H1 (cell line): ENCODE measurements at regions not wholly inside any gene's neighbourhood (a gene's known extent, or its start where the extent isn't known, plus 50 kb on each side); places are given as distances from the start of the nearest gene placed in this dataset.

ENCODE experiments used
- CTCF ChIA-PET: fragments of 300-600 bp; sonication (Branson Sonifier 250); formaldehyde crosslinking; loops from one replicate; lab custom pipeline; 2021; ENCODE audit not compliant: partially characterized antibody; lab: Charles Lee
- POLR2A ChIA-PET: fragments of 300-600 bp; sonication (Branson Sonifier 250); formaldehyde crosslinking; loops from one replicate; lab custom pipeline; 2021; ENCODE audit warnings: inconsistent platforms; ENCODE audit not compliant: partially characterized antibody; lab: Charles Lee
- DNase-seq, 2 experiments: peaks; one replicate each; pipeline versions ENCODE4 v3.0.0 to v3.0.0-alpha.2; 2010 to 2022; ENCODE audit warnings: low spot score in 2 of 2, low read depth in 1 of 2, mixed read lengths in 1 of 2
- FAIRE-seq: peaks from 2 replicates; lab custom pipeline; 2011; peaks lifted over from hg19 to GRCh38; lab: Jason Lieb, UNC
- H2AFZ ChIP-seq: 2 replicates; pipeline ENCODE4 v1.8.1; 2012; ENCODE audit warnings: low read length, inconsistent platforms
- H2AK5ac ChIP-seq: 2 replicates; pipeline ENCODE4 v1.6.1; 2013; ENCODE audit warnings: low read depth, low read length
- H2BK120ac ChIP-seq: replicated peaks from 2 replicates; pipeline ENCODE3; 2013; ENCODE audit warnings: low read depth, low read length, inconsistent platforms
- H2BK12ac ChIP-seq: 2 replicates; pipeline ENCODE4 v1.6.1; 2013; ENCODE audit warnings: low read depth, low read length
- H2BK15ac ChIP-seq: 2 replicates; pipeline ENCODE4 v1.6.1; 2013; ENCODE audit warnings: low read length
- H2BK20ac ChIP-seq: 2 replicates; pipeline ENCODE4 v1.6.1; 2013; ENCODE audit warnings: low read length
- H2BK5ac ChIP-seq: 2 replicates; pipeline ENCODE4 v1.6.1; 2013; ENCODE audit warnings: low read depth, low read length
- H3K14ac ChIP-seq: 2 replicates; pipeline ENCODE4 v1.6.1; 2013; ENCODE audit warnings: inconsistent platforms; ENCODE audit not compliant: insufficient read length
- H3K18ac ChIP-seq: 2 replicates; pipeline ENCODE4 v1.6.1; 2013; ENCODE audit warnings: low read length; ENCODE audit errors: extremely low read depth
- H3K23ac ChIP-seq: 2 replicates; pipeline ENCODE4 v1.6.1; 2013; ENCODE audit warnings: inconsistent platforms; ENCODE audit not compliant: insufficient read length
- H3K23me2 ChIP-seq: 2 replicates; pipeline ENCODE4 v1.6.1; 2013; ENCODE audit warnings: low read depth, low read length
- H3K27ac ChIP-seq: 2 replicates; pipeline ENCODE4 v1.6.1; 2011; ENCODE audit warnings: low read depth, low read length, inconsistent platforms
- H3K27me3 ChIP-seq, 4 experiments: replicated peaks in 1 of 4; 1 replicate in 1 of 4; 2 replicates in 3 of 4; pipeline versions ENCODE4 v1.6.1 to v1.8.1; 2011 to 2013; ENCODE audit warnings: low read length in 3 of 4, mild to moderate bottlenecking in 3 of 4, inconsistent platforms in 2 of 4, mixed read lengths in 2 of 4, moderate library complexity in 1 of 4; ENCODE audit not compliant: control insufficient read depth in 3 of 4, insufficient read depth in 3 of 4; ENCODE audit errors: extremely low read depth in 1 of 4
- H3K36me3 ChIP-seq, 4 experiments: 2 replicates each; pipeline versions ENCODE4 v1.6.1 to v1.8.1; 2011 to 2013; ENCODE audit warnings: mild to moderate bottlenecking in 4 of 4, low read length in 3 of 4, moderate library complexity in 2 of 4, control low read depth in 1 of 4, inconsistent platforms in 1 of 4; ENCODE audit not compliant: insufficient read depth in 4 of 4, control insufficient read depth in 2 of 4
- H3K4ac ChIP-seq: replicated peaks from 2 replicates; pipeline ENCODE3; 2013; ENCODE audit warnings: low read length, low read depth, mixed read lengths, inconsistent platforms; ENCODE audit not compliant: insufficient read length
- H3K4me1 ChIP-seq, 4 experiments: replicated peaks in 1 of 4; 1 replicate in 1 of 4; 2 replicates in 3 of 4; pipeline versions ENCODE4 v1.6.1 to v1.8.1; 2011 to 2013; ENCODE audit warnings: low read length in 3 of 4, inconsistent platforms in 2 of 4, mixed read lengths in 1 of 4; ENCODE audit not compliant: insufficient read depth in 4 of 4, control insufficient read depth in 3 of 4
- H3K4me2 ChIP-seq, 2 experiments: 2 replicates each; pipeline versions ENCODE4 v1.6.1 to v1.8.1; 2011 to 2013; ENCODE audit warnings: low read depth in 2 of 2, low read length in 2 of 2, control low read depth in 1 of 2, inconsistent platforms in 1 of 2, mild to moderate bottlenecking in 1 of 2; ENCODE audit not compliant: insufficient read depth in 1 of 2
- H3K4me3 ChIP-seq, 4 experiments: fragments of 200-600, 300-600 bp in 1 of 4; sonication (generic), shearing (Covaris generic), sonication (Bioruptor Twin) in 1 of 4; 2 replicates each; pipeline versions ENCODE4 v1.5.1 to v1.8.1; 2011 to 2016; ENCODE audit warnings: low read length in 4 of 4, low read depth in 3 of 4, control low read depth in 2 of 4, inconsistent platforms in 2 of 4, mild to moderate bottlenecking in 2 of 4, mixed read lengths in 1 of 4, moderate library complexity in 1 of 4; ENCODE audit not compliant: insufficient read depth in 2 of 4; ENCODE audit errors: extremely low read depth in 1 of 4
- H3K56ac ChIP-seq: replicated peaks from 2 replicates; pipeline ENCODE3; 2013; ENCODE audit warnings: low read depth, mild to moderate bottlenecking, mixed read lengths, low read length, inconsistent platforms; ENCODE audit not compliant: insufficient read length
- H3K79me1 ChIP-seq: 2 replicates; pipeline ENCODE4 v1.6.1; 2013; ENCODE audit warnings: low read depth, low read length, control low read depth
- H3K79me2 ChIP-seq, 2 experiments: 2 replicates each; pipeline versions ENCODE4 v1.6.1 to v1.8.1; 2012 to 2013; ENCODE audit warnings: low read length in 2 of 2, mild to moderate bottlenecking in 2 of 2, inconsistent platforms in 1 of 2; ENCODE audit not compliant: insufficient read depth in 2 of 2, control insufficient read depth in 1 of 2
- H3K9ac ChIP-seq, 4 experiments: replicated peaks in 1 of 4; 1 replicate in 1 of 4; 2 replicates in 3 of 4; pipeline versions ENCODE4 v1.6.1 to v1.8.1; 2011 to 2013; ENCODE audit warnings: low read depth in 3 of 4, low read length in 3 of 4, control low read depth in 2 of 4, mild to moderate bottlenecking in 2 of 4, moderate library complexity in 2 of 4, inconsistent platforms in 1 of 4; ENCODE audit errors: extremely low read depth in 1 of 4
- H3K9me3 ChIP-seq, 2 experiments: 2 replicates each; pipeline versions ENCODE4 v1.6.1 to v1.8.1; 2012 to 2013; ENCODE audit warnings: mild to moderate bottlenecking in 2 of 2, moderate library complexity in 2 of 2, control low read depth in 1 of 2, inconsistent platforms in 1 of 2, low read depth in 1 of 2, low read length in 1 of 2, mixed read lengths in 1 of 2; ENCODE audit not compliant: insufficient read depth in 2 of 2
- H4K20me1 ChIP-seq, 2 experiments: replicated peaks in 1 of 2; 2 replicates each; pipeline versions ENCODE3 to v1.8.1; 2011 to 2013; ENCODE audit warnings: inconsistent platforms in 2 of 2, low read length in 2 of 2, mild to moderate bottlenecking in 1 of 2; ENCODE audit not compliant: insufficient read depth in 2 of 2, control insufficient read depth in 1 of 2
- H4K5ac ChIP-seq: 2 replicates; pipeline ENCODE4 v1.6.1; 2013; ENCODE audit warnings: low read length, low read depth, mixed read lengths, inconsistent platforms; ENCODE audit not compliant: insufficient read length
- H4K8ac ChIP-seq: 2 replicates; pipeline ENCODE4 v1.8.0; 2013; ENCODE audit warnings: mild to moderate bottlenecking, moderate library complexity, low read length, inconsistent platforms; ENCODE audit not compliant: insufficient read depth; ENCODE audit errors: extremely low read depth
- H4K91ac ChIP-seq: replicated peaks from 2 replicates; pipeline ENCODE3; 2013; ENCODE audit warnings: low read length, mixed read lengths, inconsistent platforms; ENCODE audit not compliant: insufficient read length
- CBX5 ChIP-seq: fragments of 300-800, 300-1000 bp; sonication (generic); IDR thresholded peaks from 2 replicates; pipeline ENCODE4 v1.7.1; 2016; ENCODE audit warnings: antibody characterized with exemption, low read length, low read depth
- CEBPB ChIP-seq: IDR thresholded peaks from 2 replicates; pipeline ENCODE4 v1.6.1; 2012; ENCODE audit warnings: low read depth, low read length
- CREB1 ChIP-seq: IDR thresholded peaks from 2 replicates; pipeline ENCODE4 v1.6.1; 2012; ENCODE audit warnings: inconsistent platforms
- FOSL1 ChIP-seq: IDR thresholded peaks from 2 replicates; pipeline ENCODE4 v1.6.1; 2011; ENCODE audit warnings: mild to moderate bottlenecking, low read depth, low read length, moderate library complexity; ENCODE audit not compliant: insufficient read depth
- GTF2F1 ChIP-seq: IDR thresholded peaks from 2 replicates; pipeline ENCODE4 v1.6.1; 2012; ENCODE audit warnings: low read depth, low read length, improper control_type of control experiment, borderline replicate concordance
- KDM5A ChIP-seq: fragments of 200-600 bp; IDR thresholded peaks from 2 replicates; pipeline ENCODE4 v1.7.1; 2012; ENCODE audit warnings: mild to moderate bottlenecking, low read length, inconsistent platforms, mixed read lengths
- POLR2AphosphoS5 ChIP-seq: IDR thresholded peaks from 2 replicates; pipeline ENCODE4 v1.6.1; 2011; ENCODE audit warnings: low read depth, low read length
- POU5F1 ChIP-seq: IDR thresholded peaks from 2 replicates; pipeline ENCODE4 v1.6.1; 2011; ENCODE audit warnings: low read depth, mild to moderate bottlenecking, low read length, moderate library complexity
- SAP30 ChIP-seq: fragments of 300-600 bp; sonication (generic); IDR thresholded peaks from 2 replicates; pipeline ENCODE4 v1.7.1; 2012; ENCODE audit warnings: low read length, moderate library complexity, mild to moderate bottlenecking, inconsistent platforms; ENCODE audit not compliant: insufficient read depth, insufficient replicate concordance
- SP1 ChIP-seq: IDR thresholded peaks from 2 replicates; pipeline ENCODE4 v1.6.1; 2011; ENCODE audit warnings: low read depth, low read length
- TAF1 ChIP-seq: IDR thresholded peaks from 2 replicates; pipeline ENCODE4 v1.6.1; 2011; ENCODE audit warnings: mild to moderate bottlenecking, low read depth, low read length
- TBP ChIP-seq: IDR thresholded peaks from 2 replicates; pipeline ENCODE4 v1.6.1; 2011; ENCODE audit warnings: low read depth, low read length, improper control_type of control experiment
- USF2 ChIP-seq: IDR thresholded peaks from 2 replicates; pipeline ENCODE4 v1.6.1; 2011; ENCODE audit warnings: low read length, improper control_type of control experiment
- ZNF274 ChIP-seq: IDR thresholded peaks from 2 replicates; pipeline ENCODE4 v1.7.0; 2012; ENCODE audit warnings: low read length, borderline replicate concordance; ENCODE audit errors: extremely low read depth
- WGBS, 2 experiments: shearing (Covaris generic) in 1 of 2; methylation state at CpG; one replicate each; pipeline versions ENCODE4 v1.1.6 to v1.1.7; 2013 to 2015; ENCODE audit warnings: low lambda C conversion rate in 2 of 2, mixed read lengths in 2 of 2, inconsistent platforms in 1 of 2, low coverage in 1 of 2, missing lambda C conversion rate in 1 of 2; ENCODE audit not compliant: insufficient replicate concordance in 2 of 2, insufficient coverage in 1 of 2, insufficient read length in 1 of 2; ENCODE audit errors: extremely low coverage in 1 of 2, missing lambda C conversion rate in 1 of 2; 5-methylcytosine and 5-hydroxymethylcytosine counted together

GRCh38 chr1:229007701-229008100 lies 263.2 kb upstream of the RAB4A start:
- no peak overlapping the region for H3K14ac ChIP-seq
- no peaks in the 10 kb centered on the region for H3K9me3 ChIP-seq
- no peak overlapping the region for H2BK20ac ChIP-seq
- no peaks in the 10 kb centered on the region for H3K36me3 ChIP-seq
- peaks cover 0 to 5% (median under 1%) of the 10 kb centered on the region in 4 experiments; a peak in 3 of 7 replicates for H3K4me1 ChIP-seq
- no peak overlapping the region for H3K23ac ChIP-seq
- H3K4me3 ChIP-seq: no peak overlapping the region
- H3K4me2 ChIP-seq: no peak overlapping the region
- H2BK5ac ChIP-seq: no peak overlapping the region
- no peak overlapping the region for H4K5ac ChIP-seq
- POLR2A ChIA-PET: no interaction called here
- DNase-seq (no peak), FAIRE-seq (no peak)
- 84% methylated on average over 9 of the region's 9 CpGs; no CpG with 5 or more reads in 1 of the 2 experiments for WGBS, 2 experiments
- H3K27ac ChIP-seq: no peak overlapping the region
- H2AFZ ChIP-seq: no peak overlapping the region
- no peak overlapping the region for H2AK5ac ChIP-seq
- H2BK120ac ChIP-seq: no peak overlapping the region
- no peak overlapping the region for H2BK15ac ChIP-seq
- TF ChIP-seq POLR2AphosphoS5: no peak
- TF ChIP-seq SP1: no peak
- no peak for TF ChIP-seq ZNF274
- TF ChIP-seq USF2: no peak
- no peak for TF ChIP-seq FOSL1
- no peak for TF ChIP-seq TAF1
- no peak for TF ChIP-seq GTF2F1
- TF ChIP-seq CBX5: no peak
- no peak for TF ChIP-seq CREB1
- TF ChIP-seq CEBPB: no peak
- no peak for TF ChIP-seq SAP30
- no peak for TF ChIP-seq TBP
- no peak for TF ChIP-seq KDM5A
- no peak for TF ChIP-seq POU5F1
- no peaks in the 10 kb centered on the region for H3K79me1 ChIP-seq
- no peak overlapping the region for H3K4ac ChIP-seq
- H4K91ac ChIP-seq: no peak overlapping the region
- no peak overlapping the region for H3K9ac ChIP-seq
- H3K23me2 ChIP-seq: no peaks in the 10 kb centered on the region; the same call in 1 of the 2 replicates
- H3K79me2 ChIP-seq: no peaks in the 10 kb centered on the region
- no peak overlapping the region for H2BK12ac ChIP-seq
- H3K18ac ChIP-seq: no peak overlapping the region
- CTCF ChIA-PET: interaction anchor here (0.9 to 1.5 kb wide), 2 partner anchors 22 to 107 kb away, joined by 4 read pairs; no protein-coding TSS in a partner anchor
- no peaks in the 10 kb centered on the region for H4K20me1 ChIP-seq
- H4K8ac ChIP-seq: no peak overlapping the region; the same call in 1 of the 2 replicates
- H3K56ac ChIP-seq: no peak overlapping the region
- H3K27me3 ChIP-seq: no peaks in the 10 kb centered on the region; a peak in 1 of 7 replicates
